T-helper 9 cell (primary cell): ENCODE measurements at regions not wholly inside any gene's neighbourhood (a gene's known extent, or its start where the extent isn't known, plus 50 kb on each side); places are given as distances from the start of the nearest gene placed in this dataset.
"Not testable (repeated sequence)": the region's sequence is repeated elsewhere in the genome, so short reads cannot be mapped to it uniquely, and the experiment has no call there.

Experiments used
- DNase-seq: peaks from one replicate; pipeline ENCODE4 v3.0.0-alpha.2; 2020

GRCh38 chr9:73095425-73095824 is 56.2 kb upstream of the ANXA1 start:
- DNase-seq, result no peak

DNA sequence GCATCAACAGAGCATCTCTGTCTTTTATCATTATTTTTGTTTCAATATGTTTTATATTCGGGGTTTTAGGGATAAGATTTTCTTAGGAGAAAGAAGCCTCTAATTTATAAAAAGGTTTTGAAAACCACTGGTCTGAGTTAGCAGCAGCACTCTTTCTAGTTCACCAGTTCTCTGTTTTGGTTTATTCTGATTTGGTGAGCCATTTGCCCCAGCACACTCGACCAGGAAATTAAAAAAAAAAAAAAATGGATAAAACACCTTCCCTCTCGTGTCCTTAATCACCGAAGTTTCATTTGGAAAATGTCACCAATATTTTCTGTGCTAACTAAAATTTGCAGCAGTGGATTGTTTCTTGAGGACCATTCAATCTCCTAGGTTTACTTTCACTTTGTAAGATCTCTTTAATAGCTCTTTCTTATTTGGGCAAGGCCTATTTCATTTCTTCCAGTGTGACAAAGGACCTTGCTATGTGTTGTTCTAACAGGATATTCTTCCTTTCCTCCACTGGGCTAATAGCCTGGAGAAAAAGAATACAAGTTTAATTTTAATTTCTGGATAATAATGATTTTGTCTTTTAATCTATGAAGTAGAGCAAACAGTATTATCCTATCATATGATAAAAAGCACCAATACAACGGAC is 57.8 kb upstream of the ANXA1 start:
- DNase-seq, result no peak

DNA sequence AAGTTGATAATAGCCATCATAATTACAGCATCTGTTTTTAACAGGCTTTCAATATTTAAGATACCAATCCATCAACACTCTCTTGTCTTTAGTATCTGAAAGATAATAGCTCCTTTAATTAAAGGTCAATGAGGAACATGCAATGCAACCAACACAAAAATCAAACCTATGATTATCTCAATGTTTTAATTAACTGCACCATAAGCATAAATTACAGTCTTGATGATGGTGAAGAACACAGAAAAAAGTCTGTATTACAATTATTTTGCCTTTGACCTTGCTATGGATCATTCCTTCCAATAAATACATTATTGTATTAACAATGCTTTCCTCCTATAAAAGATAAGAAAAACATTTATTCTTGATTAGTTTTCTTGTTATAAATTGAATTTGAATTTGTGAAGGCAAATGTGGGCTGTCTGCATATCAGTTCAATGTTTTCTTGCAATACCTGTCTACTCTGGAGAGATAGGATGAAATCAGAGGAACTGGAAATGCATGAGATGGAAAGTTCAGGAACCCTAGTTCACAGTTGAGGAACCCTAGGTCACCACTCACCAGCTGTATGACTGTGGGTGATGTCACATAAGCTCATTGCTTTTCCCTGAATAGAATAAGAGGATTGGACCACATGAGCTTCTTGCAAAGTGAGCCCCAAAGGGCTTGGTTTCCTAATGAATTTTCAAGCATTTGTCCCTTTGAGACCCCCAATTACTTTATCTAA is 58.5 kb upstream of the ANXA1 start:
- DNase-seq, result no peak

DNA sequence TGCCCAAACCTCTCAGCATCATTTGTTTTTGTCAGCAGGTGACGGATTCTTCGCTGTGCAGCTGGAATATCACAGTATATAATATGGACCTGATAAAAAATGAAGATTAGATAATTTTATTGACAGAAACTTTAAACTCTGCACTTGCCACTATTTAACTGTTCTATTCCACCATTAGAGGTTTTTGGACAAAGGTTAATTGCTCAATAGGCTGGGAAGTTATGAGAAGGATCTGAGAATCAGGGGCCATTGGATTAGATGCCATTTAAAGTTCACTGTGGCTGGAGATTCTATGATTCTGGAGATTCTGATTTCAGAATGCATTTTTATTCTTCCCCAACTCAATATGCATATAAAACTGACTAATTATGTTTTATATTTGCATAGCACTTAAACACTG is 59.8 kb upstream of the ANXA1 start:
- no peak for DNase-seq

DNA sequence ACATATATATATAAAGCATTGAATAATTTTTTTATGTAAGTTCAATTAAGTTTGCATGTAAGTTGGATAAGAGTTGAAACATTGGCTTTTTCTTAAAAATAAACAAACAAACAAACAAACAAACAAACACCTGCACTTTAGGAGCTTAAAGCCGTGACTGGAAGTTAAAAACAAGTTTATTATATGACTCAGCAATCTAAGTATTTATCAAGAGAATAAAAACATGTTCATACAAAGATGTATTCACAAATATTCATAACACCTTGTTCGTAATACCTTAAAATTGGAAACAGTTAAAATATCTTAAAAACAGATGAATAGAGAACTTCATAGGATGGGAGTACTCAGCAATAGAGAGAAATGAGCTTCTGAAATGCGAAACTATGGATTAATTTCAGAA is 61.5 kb upstream of the ANXA1 start:
- DNase-seq, result no peak

DNA sequence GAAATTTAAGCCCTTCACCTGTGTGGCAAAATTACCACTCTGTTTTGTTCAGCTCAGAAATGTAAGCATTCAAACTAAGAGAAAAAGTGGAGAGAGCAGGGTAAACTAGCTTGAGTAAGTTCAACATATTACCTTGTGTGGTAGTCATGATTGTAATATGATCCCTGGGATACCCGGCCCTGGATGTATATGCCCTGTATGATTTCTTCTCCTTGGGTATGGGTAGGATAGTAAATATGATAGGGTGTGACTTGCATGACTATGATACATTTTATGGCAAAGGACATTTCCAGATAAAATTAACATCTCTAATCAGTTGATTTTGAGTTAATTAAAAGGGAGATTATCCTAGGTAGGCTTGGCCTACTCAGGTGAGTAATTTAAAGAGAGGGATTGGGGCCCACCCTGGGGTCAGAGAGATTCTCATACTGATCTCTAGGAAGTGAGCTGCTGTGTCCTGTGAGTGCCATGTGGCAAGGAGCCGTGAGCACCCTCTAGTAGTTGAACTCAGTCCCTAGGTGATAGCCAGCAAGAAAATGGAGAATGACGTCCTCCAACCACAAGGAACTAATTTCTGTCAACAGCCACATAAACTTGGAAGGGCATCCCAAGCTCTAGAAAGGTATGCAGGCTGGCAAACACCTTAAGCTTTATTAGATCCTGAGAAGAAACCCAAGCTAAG is 62.2 kb upstream of the ANXA1 start:
- no peak for DNase-seq

DNA sequence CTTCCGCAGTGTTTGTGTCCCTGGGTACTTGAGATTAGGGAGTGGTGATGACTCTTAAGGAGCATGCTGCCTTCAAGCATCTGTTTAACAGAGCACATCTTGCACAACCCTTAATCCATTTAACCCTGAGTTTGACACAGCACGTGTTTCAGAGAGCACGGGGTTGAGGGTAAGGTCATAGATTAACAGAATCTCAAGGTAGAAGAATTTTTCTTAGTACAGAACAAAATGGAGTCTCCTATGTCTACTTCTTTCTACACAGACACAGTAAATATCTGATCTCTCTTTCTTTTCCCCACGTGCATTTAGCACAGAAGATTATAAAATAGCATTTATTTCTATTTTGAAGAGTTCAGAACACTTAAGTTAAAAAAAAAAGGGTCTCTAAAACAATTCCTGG is 63.8 kb upstream of the ANXA1 start:
- not testable (repeated sequence) for DNase-seq

GRCh38 chr9:73083519-73083918 is 68.1 kb upstream of the ANXA1 start:
- no peak for DNase-seq

GRCh38 chr9:73081979-73082657 is 69.5 kb upstream of the ANXA1 start:
- no peak for DNase-seq

DNA sequence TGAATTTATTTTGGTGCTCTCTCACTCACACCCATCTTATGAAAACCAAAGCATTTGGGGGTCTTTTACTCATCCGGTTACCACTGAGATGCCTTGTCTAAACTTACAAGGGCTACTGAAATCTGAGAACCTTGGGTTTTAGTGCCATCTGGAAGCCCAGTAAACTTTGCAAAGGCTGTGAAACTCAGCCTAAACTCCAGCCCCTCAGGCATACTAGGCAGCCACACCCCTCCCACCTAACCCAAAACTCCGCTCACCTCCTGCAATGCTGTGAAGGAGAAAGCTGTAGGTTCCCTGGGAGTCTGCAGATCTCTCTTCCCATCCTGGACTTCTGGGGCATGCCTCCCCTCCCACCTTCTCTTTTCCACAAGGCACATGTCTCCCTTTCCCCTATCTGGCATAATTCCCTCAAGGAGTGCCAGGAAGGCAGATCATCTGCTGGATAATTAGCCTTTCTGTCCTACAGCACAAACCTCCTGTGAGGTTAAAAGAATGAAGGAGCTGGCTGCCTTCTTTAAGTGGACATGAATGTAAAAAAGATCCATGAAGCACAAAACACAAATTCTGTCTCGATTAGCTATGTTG is 71.5 kb upstream of the ANXA1 start:
- DNase-seq, result no peak

DNA sequence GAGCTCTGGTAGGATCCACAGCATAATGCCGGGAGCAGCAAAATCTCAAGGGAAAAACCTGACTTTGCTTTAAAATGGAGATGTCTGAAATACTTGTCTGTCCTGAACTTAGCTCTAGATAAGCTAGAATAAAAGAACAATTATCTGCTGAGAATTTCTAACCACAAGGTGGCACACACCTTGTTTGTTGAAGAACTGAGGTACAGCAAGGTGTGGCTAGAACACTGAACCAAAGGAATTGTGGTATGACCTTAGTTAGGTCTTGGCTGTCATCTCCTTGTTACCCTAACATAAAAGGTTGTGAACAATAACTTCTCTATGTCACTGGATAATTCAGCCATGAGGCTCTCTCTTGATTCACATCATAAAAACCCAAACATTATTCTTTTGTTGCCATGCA is 72.3 kb upstream of the ANXA1 start:
- DNase-seq, result no peak

DNA sequence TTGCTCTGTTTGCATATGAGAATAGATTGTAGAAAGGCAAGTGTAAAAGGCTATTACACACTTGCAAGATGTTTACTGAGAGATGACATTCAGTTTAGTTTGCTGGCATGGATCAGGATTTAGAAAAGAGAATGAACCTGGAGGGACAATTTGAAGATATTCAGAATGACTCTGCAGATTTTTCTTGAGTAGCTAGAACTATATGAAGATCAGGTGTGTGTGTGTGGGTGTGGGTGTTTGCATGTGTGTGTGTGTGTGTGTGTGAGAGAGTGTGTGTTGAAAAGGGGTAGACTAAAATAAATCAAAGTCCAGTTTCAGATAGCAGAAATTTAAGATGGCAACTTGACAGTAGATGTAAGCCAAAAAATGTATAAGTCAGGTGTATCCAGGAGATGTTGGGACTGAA is 74.0 kb upstream of the ANXA1 start:
- DNase-seq, result no peak

DNA sequence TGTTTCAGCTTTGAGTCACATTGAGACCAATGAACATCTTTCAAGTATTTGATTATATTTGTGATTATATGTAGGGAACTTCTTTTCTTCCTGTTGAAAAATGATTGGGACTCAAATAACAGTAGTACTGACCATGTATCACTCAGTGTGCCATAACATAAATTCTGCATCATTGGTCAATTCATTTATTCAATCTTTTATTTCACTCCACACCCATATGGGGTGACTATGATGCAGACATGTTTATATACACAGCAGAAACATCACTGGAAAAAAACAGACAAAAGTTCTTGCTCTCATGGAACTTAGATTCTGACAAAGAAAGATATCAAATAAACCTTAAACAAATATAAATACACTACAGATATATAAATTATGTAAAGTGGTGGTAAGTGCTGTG is 74.7 kb upstream of the ANXA1 start:
- no peak for DNase-seq

- no peak for DNase-seq
These were observed 77.4 kb upstream of the ANXA1 start for GRCh38 chr9:73074176-73074708.

DNA sequence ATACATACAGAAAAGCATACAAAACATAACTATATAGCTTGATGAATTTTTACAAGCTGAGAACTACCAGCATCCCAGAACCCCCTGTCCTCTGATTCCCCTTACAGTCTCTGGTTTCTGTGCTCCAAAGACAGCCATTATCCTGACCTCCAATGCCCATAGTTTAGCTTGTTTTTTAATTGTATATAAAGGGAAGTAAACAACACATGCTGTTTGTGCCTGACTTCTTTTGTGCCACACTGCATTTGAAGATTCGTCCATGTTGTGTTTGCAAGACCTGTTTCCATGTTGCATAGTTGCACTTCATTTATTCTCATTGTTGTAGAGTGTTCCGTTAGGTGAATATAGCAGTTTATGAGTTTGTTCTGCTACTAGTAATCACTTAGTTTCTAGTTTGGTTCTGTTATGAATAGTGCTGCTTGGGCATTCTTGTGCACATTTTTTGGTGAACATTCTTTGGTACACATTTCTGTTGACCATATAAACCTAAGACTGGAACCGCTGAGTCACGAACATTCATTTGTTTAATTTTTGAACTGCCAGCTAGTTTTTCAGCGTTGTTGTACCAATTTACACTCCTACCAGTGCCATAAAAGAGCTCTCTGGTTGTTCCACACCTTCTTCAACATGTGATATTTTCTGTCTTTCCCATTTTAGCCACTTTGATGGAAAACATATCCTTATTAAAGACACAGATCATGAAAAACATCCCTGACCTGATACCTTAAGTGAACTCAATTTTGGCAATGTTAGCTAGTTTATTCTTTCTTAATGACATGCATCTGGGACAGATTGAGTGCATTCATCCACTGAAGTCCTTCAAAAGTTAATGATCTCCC is 78.1 kb upstream of the ANXA1 start:
- no peak for DNase-seq

GRCh38 chr9:73067074-73067473 is 84.6 kb upstream of the ANXA1 start:
- DNase-seq, result no peak

GRCh38 chr9:73065439-73065838 is 86.2 kb upstream of the ANXA1 start:
- no peak for DNase-seq

- DNase-seq, result no peak
These were observed 87.3 kb upstream of the ANXA1 start for GRCh38 chr9:73064315-73064714.

DNA sequence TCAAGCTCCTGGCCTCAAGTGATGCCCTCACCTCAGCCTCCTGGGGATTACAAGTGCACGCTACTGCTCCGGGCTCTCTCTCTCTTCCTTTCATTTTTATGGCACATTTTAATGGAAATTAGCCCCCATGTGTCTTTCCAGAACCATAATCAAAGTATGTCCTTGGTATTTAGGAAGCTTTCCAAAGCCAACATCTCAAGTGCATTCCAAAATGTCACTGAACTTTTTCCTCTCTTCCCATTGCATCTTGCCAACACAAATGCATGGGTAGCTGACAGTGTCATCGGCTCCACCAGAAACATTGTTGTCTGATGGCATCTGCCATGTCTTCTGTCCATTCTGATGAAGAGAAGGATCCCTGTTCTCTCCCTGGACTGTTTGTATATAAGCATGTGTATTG is 90.5 kb upstream of the ANXA1 start:
- DNase-seq, result no peak

- DNase-seq, result no peak
These were observed 92.4 kb upstream of the ANXA1 start for GRCh38 chr9:73059247-73059646.

DNA sequence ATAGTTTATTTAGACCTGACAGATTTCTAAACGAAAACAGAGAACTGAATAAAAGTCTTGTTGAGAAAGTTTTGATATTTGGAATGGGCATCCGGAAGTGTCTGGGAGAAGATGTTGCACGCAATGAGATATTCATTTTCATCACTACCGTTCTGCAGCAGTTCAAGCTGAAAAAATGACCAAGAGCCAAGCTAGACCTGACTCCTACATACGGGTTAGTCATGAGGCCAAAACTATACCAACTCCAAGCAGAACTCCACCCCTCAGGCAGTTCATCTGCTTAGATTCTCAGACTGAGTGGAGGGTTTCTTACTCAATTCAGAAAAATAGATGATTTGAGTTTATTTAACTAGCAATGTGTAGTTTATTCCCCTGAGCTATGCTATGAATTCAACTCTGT is 95.4 kb upstream of the ANXA1 start:
- no peak for DNase-seq

GRCh38 chr9:73054091-73054490 is 97.6 kb upstream of the ANXA1 start:
- no peak for DNase-seq
